Lung microvascular endothelial cell (primary cell): ENCODE measurements at regions not wholly inside any gene's neighbourhood (a gene's known extent, or its start where the extent isn't known, plus 50 kb on each side); places are given as distances from the start of the nearest gene placed in this dataset.
"Not testable (repeated sequence)": the region's sequence is repeated elsewhere in the genome, so short reads cannot be mapped to it uniquely, and the experiment has no call there.

Experiments used
- DNase-seq, 2 donors: peaks; one replicate each; pipeline versions ENCODE4 v3.0.0 to v3.0.0-alpha.2; 2010; ENCODE audit warnings: low read depth in 2 of 2

- no peak for DNase-seq
Measured at GRCh38 chr6:169101036-169101805, 152.4 kb downstream of the THBS2 start.

GRCh38 chr6:169099411-169100202 lies 154.0 kb downstream of the THBS2 start:
- DNase-seq: no peak

- not testable (repeated sequence) for DNase-seq
Measured at GRCh38 chr6:169098651-169099050, 155.0 kb downstream of the THBS2 start.

- DNase-seq: no peak
Measured at GRCh38 chr6:169098116-169098515, 155.5 kb downstream of the THBS2 start.

GRCh38 chr6:169097381-169097959 lies 156.2 kb downstream of the THBS2 start:
- DNase-seq: no peak

- no peak for DNase-seq
Measured at GRCh38 chr6:169096388-169096787, 157.3 kb downstream of the THBS2 start.

GRCh38 chr6:169095153-169095552 lies 158.5 kb downstream of the THBS2 start:
- no peak for DNase-seq

GRCh38 chr6:169094552-169094950 lies 159.1 kb downstream of the THBS2 start:
- DNase-seq: no peak

- DNase-seq: no peak
Measured at GRCh38 chr6:169093770-169094551, 159.7 kb downstream of the THBS2 start.

- no peak for DNase-seq
Measured at GRCh38 chr6:169093066-169093723, 160.5 kb downstream of the THBS2 start.

GRCh38 chr6:169092375-169092774 lies 161.3 kb downstream of the THBS2 start:
- DNase-seq: no peak

GRCh38 chr6:169090514-169091127 lies 163.0 kb downstream of the THBS2 start:
- not testable (repeated sequence) for DNase-seq

GRCh38 chr6:169088762-169089161 lies 164.9 kb downstream of the THBS2 start:
- no peak for DNase-seq

- no peak for DNase-seq
Measured at GRCh38 chr6:169087443-169088041, 166.1 kb downstream of the THBS2 start.

GRCh38 chr6:169086616-169087015 lies 167.0 kb downstream of the THBS2 start:
- DNase-seq: not testable (repeated sequence)

GRCh38 chr6:169086020-169086419 lies 167.6 kb downstream of the THBS2 start:
- no peak for DNase-seq

- DNase-seq: peak in 1 of 2 donors; percentile 5
Measured at GRCh38 chr6:169085466-169085865, 168.2 kb downstream of the THBS2 start.

- not testable (repeated sequence) for DNase-seq
Measured at GRCh38 chr6:169084557-169084956, 169.1 kb downstream of the THBS2 start.

- DNase-seq: no peak
Measured at GRCh38 chr6:169084067-169084466, 169.6 kb downstream of the THBS2 start.

GRCh38 chr6:169083508-169083874 lies 170.2 kb downstream of the THBS2 start:
- DNase-seq: no peak
